ENCODE measurements at regions not wholly inside any gene's neighbourhood (a gene's known extent, or its start where the extent isn't known, plus 50 kb on each side); places are given as distances from the start of the nearest gene placed in this dataset.

GRCh38 chr2:129469871-129470270 lies 509.6 kb upstream of the RAB6C start:
- no peak for TF ChIP-seq CTCF (IDR thresholded peaks at IDR 0.05; ENCODE audit: low read depth, low read length, missing input control)
- no peak for TF ChIP-seq GABPA (IDR thresholded peaks at IDR 0.05 in 1 of 2, conservative IDR thresholded peaks at IDR 0.05 in 1 of 2)
- no peak for TF ChIP-seq ATF3 (IDR thresholded peaks at IDR 0.05)
- TF ChIP-seq REST (IDR thresholded peaks at IDR 0.05) = no peak
- TF ChIP-seq ZBTB33 (IDR thresholded peaks at IDR 0.05) = no peak

Measured in liver (tissue), 3 donors.